ENCODE measurements at regions not wholly inside any gene's neighbourhood (a gene's known extent, or its start where the extent isn't known, plus 50 kb on each side); places are given as distances from the start of the nearest gene placed in this dataset.

- TF ChIP-seq CTCF (conservative IDR thresholded peaks at IDR 0.05) = no peak
- no peak overlapping the region for H3K27ac ChIP-seq
Measured at GRCh38 chr16:80114699-80115098, 426.1 kb upstream of the DYNLRB2 start.

GRCh38 chr16:80113873-80114574 lies 426.8 kb upstream of the DYNLRB2 start:
- TF ChIP-seq CTCF (conservative IDR thresholded peaks at IDR 0.05) = no peak
- H3K27ac ChIP-seq = no peak overlapping the region

GRCh38 chr16:80109581-80109980 lies 431.2 kb upstream of the DYNLRB2 start:
- no peak overlapping the region for H3K27ac ChIP-seq
- no peak for TF ChIP-seq CTCF (conservative IDR thresholded peaks at IDR 0.05)

- no peak for TF ChIP-seq CTCF (conservative IDR thresholded peaks at IDR 0.05)
Measured at GRCh38 chr16:80107900-80108299, 432.9 kb upstream of the DYNLRB2 start.

GRCh38 chr16:80105751-80106150 lies 435.0 kb upstream of the DYNLRB2 start:
- H3K27ac ChIP-seq = no peak overlapping the region
- TF ChIP-seq CTCF (conservative IDR thresholded peaks at IDR 0.05) = no peak

More at GRCh38 chr16:80107900-80108299, 432.9 kb upstream of the DYNLRB2 start:
- H3K27ac ChIP-seq = no peak overlapping the region

- no peak for TF ChIP-seq CTCF (conservative IDR thresholded peaks at IDR 0.05)
- no peak overlapping the region for H3K27ac ChIP-seq
Measured at GRCh38 chr16:80105160-80105559, 435.6 kb upstream of the DYNLRB2 start.

GRCh38 chr16:80104401-80104800 lies 436.4 kb upstream of the DYNLRB2 start:
- no peak overlapping the region for H3K27ac ChIP-seq
- no peak for TF ChIP-seq CTCF (conservative IDR thresholded peaks at IDR 0.05)
